ENCODE measurements at regions not wholly inside any gene's neighbourhood (a gene's known extent, or its start where the extent isn't known, plus 50 kb on each side); places are given as distances from the start of the nearest gene placed in this dataset.

GRCh38 chr6:126665551-126665950 lies 325.6 kb downstream of the CENPW start:
- TF ChIP-seq, protein P1, sequence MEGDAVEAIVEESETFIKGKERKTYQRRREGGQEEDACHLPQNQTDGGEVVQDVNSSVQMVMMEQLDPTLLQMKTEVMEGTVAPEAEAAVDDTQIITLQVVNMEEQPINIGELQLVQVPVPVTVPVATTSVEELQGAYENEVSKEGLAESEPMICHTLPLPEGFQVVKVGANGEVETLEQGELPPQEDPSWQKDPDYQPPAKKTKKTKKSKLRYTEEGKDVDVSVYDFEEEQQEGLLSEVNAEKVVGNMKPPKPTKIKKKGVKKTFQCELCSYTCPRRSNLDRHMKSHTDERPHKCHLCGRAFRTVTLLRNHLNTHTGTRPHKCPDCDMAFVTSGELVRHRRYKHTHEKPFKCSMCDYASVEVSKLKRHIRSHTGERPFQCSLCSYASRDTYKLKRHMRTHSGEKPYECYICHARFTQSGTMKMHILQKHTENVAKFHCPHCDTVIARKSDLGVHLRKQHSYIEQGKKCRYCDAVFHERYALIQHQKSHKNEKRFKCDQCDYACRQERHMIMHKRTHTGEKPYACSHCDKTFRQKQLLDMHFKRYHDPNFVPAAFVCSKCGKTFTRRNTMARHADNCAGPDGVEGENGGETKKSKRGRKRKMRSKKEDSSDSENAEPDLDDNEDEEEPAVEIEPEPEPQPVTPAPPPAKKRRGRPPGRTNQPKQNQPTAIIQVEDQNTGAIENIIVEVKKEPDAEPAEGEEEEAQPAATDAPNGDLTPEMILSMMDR (IDR thresholded peaks at IDR 0.05): no peak
- no peak for TF ChIP-seq POLR2A (IDR thresholded peaks at IDR 0.05)
